NCI-H1694 (cell line): ENCODE measurements at regions not wholly inside any gene's neighbourhood (a gene's known extent, or its start where the extent isn't known, plus 50 kb on each side); places are given as distances from the start of the nearest gene placed in this dataset.

Experiments
- DNase-seq: peaks from one replicate; lab custom pipeline; 2025; lab: John Stamatoyannopoulos, UW

GRCh38 chr11:97428247-97428790 lies 1038.5 kb downstream of the JRKL start:
- DNase-seq, result no peak

DNA sequence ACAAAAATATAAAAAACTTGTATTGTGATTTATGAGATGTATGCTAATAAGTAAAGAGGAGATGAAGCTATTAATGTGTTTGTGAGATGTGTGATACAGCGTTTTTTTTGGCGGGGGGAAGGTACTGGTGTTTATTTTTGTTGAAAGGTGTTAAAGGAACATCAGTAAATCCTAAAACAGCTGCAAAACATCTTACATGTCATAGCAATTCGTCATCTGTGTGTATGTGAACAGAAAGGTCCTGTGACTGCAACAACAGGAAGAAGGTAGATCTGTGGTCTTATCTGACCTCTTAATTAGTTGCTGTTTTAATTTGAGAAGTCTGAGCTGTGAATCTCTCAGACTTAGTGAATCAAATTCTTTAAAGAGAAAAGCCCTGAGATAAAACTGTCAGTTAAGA lies 1041.1 kb downstream of the JRKL start:
- DNase-seq, result no peak

DNA sequence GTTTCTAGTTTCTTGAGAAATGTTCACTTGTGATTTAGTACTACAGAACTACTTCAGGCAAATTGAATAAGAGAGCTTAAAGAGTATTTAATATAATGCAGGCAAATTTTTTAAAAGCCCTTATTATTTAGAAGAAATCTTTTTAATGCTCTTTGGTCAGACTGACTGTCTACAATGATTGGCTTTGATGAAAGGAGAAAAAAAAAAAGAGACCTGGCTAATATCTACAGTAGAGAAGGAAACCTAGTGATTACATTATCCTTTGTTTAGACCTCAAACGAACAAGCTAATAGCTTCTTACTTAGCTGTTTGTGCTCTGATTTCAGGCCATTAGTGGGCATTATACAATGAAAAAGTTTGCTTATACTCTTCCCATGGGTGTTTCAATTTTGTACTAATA lies 1043.1 kb downstream of the JRKL start:
- no peak for DNase-seq

GRCh38 chr11:97445561-97445960 lies 1055.7 kb downstream of the JRKL start:
- no peak for DNase-seq

DNA sequence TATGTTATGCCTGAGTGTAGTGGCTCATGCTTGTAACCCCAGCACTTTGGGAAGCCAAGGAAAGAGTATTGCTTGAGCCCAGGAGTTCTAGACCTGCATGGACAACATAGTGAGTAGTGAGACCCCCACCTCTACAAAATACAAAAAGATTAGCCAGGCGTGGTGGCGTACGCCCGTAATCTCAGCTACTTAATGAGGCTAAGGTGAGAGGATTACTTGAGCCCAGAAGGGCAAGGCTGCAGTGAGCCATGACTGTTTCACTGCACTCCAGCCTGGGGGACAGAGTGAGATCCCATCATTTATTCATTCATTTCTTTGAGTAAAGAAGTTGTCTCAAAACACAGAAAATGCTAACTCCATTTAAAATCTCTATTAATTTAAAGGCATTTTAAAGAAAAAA lies 1061.6 kb downstream of the JRKL start:
- no peak for DNase-seq

- DNase-seq, result no peak
Observed at GRCh38 chr11:97454988-97455387, 1065.2 kb downstream of the JRKL start.

- no peak for DNase-seq
Observed at GRCh38 chr11:97460091-97460490, 1070.3 kb downstream of the JRKL start.

DNA sequence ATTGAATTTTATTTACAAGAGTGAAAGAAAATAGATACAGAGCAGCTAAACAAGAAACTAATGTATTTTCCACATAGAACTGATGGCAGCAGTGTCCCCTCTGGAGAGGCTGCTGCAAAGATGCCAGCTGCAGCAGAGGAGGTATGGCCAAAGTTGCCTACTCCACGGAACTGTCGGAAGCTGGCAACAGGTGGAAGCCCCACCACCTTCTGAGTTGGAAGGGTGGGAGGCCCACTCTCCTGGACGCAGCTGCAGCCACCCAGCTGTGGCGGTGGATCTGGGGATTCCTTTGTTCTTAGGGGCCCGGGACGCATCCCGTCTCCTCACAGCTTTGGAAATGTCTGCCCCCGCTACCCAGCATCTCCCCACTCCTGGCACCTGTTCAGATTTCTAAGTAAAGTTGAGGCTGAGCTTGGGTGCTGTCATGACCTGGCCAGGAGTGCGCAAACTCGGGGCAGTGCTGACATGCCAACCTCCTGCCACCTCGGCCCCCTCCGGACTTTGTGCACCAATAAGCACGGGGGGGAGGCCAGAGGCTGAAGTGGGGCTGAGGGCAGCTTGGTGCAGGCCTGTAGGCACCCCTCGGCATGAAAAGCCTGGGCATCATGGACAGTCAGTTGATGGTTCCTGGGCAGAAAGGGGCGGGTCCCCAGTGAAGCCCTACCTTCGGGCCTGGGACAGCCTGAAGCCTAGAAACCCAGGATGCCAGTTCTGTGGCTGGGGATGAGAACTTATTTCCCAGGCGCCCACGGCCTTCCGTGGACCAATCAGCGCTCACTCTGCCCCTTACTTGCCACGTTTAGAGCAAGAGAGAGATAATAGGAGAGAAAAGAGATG lies 1071.4 kb downstream of the JRKL start:
- no peak for DNase-seq

GRCh38 chr11:97461934-97462333 lies 1072.1 kb downstream of the JRKL start:
- no peak for DNase-seq

DNA sequence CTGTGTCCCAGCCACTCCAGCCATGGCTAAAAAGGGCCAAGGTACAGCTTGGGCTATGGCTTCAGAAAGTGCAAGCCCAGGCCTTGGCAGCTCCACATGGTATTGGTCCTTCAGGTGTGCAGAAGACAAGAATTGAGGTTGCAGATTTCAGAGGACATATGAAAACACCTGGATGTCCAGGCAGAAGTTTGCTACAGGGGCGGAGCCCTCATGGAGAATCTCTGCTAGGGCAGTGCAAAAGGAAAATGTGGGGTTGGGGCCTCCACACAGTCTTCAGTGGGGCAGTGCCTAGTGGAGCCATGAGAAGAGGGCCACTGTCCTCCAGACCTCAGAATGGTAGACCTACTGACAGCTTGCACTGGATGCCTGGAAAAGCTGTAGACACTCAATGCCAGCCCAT lies 1074.1 kb downstream of the JRKL start:
- no peak for DNase-seq

- no peak for DNase-seq
Observed at GRCh38 chr11:97471480-97471879, 1081.7 kb downstream of the JRKL start.

DNA sequence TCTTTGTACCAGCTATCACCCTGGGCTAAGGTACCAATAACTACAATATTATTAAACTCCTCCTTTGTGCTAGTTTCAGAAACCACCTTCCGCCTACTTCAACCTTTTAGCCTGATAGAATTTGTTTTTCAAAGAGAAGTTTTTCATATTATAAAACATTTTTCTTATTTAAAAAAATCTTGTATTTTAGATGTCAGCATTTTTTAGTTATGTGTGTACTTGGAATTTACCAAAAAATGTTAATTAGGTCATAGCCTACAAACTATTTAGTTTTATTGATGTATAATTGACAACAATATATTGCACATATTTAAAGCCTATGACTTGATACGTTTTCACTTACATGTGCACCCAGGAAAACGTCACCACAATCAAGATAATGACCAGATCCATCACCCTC lies 1097.6 kb downstream of the JRKL start:
- DNase-seq, result no peak

DNA sequence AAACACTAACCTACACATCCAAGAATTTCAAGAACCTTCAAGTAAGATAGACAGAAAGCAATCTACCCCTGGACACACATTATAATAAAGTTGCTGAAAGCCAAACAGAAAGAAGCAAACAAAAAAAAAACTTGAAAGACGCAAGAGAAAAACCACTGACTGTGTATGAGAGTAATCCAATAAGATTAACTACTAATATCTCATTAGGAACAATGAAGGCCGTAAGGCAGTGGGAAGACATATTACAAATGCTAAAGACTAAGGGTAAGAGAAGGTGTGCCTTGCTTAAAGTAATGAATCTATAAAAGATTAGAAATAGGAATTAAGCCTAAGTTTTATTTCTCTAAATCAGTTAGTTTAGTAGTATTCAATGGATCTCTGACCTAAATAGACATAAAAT lies 1109.1 kb downstream of the JRKL start:
- DNase-seq, result no peak

DNA sequence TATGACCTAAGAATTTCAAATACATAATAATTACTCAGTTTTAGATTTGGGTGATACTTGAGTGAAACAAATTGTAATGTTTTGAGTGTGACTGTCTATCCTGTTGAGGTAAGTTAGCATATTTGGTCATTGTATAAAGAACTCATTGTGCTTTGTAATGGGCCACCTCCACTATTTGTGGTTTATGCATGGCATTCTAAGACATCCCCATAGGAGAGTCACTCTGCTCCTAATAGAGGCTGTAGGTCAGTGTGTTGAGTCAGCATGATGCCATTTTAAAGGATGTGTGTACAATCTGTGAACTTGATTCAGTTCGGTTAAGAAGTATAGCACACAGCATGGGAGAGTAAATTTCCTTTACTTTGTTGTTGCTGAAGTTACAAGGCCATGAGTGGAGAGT lies 1112.4 kb downstream of the JRKL start:
- no peak for DNase-seq

GRCh38 chr11:97506076-97506759 lies 1116.4 kb downstream of the JRKL start:
- no peak for DNase-seq

DNA sequence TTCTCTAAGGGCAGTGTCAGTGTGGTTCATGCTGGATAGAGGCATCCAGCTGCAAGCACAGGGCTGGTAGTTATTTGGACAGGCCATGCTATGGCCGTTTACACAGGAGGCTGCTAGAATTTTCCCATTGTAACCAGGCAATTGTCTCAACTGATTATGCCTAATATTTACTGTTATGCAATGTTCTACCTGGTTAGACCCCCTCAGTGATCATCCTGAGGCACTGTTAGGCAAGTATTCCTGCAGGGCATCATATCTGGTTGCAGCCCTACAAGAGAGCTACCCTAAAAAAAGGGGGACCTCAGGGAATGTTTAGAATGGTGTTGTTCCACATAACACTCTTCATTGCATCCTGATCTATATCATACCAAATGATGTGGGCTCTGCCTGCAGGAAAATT lies 1124.6 kb downstream of the JRKL start:
- DNase-seq, result no peak

DNA sequence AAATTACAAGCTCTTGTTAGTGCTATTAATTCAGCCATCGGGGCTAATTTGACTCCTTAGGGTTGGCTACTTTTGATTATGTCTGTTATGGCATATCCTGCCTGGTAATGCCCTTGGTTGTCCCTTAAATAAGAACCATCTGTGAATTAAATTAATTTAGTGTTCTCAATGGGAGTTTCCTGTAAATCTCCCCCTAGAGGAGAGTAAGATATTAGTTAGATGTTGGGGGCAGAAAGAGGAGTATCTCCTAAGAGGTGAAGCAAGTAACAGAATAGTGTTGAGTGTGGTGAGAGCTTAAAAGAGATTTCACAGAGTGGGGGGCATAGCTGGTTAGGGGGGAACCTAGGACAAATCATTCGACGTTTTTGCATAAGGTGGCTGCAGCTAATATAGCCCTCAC lies 1126.9 kb downstream of the JRKL start:
- no peak for DNase-seq

DNA sequence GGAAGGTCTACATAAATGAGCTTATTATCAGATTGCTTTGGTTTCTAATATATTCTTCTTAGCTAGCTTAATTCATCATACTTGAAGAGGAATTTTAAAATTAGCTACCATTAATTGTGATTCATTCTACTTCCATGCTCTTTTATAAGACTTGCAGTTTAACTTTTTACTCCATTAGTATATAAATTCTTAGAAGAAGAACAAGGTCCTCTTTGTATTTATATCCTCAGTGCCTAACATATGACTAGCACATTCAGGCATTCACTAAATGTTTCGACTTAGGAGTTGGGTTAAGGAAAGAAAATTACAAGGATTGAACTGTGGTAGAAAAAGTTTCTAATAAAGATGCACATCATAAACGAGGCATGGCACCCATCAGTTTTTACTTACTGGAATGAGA lies 1135.5 kb downstream of the JRKL start:
- no peak for DNase-seq

GRCh38 chr11:97537407-97538150 lies 1147.8 kb downstream of the JRKL start:
- DNase-seq, result no peak

- no peak for DNase-seq
Observed at GRCh38 chr11:97544431-97544830, 1154.6 kb downstream of the JRKL start.

GRCh38 chr11:97548280-97548679 lies 1158.5 kb downstream of the JRKL start:
- no peak for DNase-seq

GRCh38 chr11:97557399-97557798 lies 1167.6 kb downstream of the JRKL start:
- DNase-seq, result no peak

GRCh38 chr11:97567801-97568200 lies 1178.0 kb downstream of the JRKL start:
- no peak for DNase-seq
